Loucy (cell line): ENCODE measurements at regions not wholly inside any gene's neighbourhood (a gene's known extent, or its start where the extent isn't known, plus 50 kb on each side); places are given as distances from the start of the nearest gene placed in this dataset.

Experiments used
- CTCF ChIP-seq: fragments of 200-600 bp; sonication (generic); conservative IDR thresholded peaks from 2 replicates; pipeline ENCODE4 v1.5.1; 2014; ENCODE audit warnings: mild to moderate bottlenecking, antibody characterized with exemption, low read length
- EZH2phosphoT487 ChIP-seq: fragments of 200-600 bp; IDR thresholded peaks from 2 replicates; pipeline ENCODE4 v1.6.1; 2018; ENCODE audit warnings: antibody characterized with exemption, mild to moderate bottlenecking, moderate library complexity, borderline replicate concordance

GRCh38 chr4:30619679-30620078 lies 100.5 kb upstream of the PCDH7 start:
- no peak for TF ChIP-seq CTCF
- TF ChIP-seq EZH2phosphoT487 = no peak
